Liver (tissue), 8 donors: ENCODE measurements at regions not wholly inside any gene's neighbourhood (a gene's known extent, or its start where the extent isn't known, plus 50 kb on each side); places are given as distances from the start of the nearest gene placed in this dataset. TPM values are rescaled to one million over a fixed set of nuclear protein-coding genes. Genes with fewer than 3 reads are reported as not detected.

ENCODE experiments used
- DNase-seq: peaks from one replicate; pipeline ENCODE4 v3.0.0-alpha.2; 2017; ENCODE audit warnings: low spot score
- H3K27ac ChIP-seq, 2 donors: one replicate each; pipeline ENCODE4 v1.7.0; 2013; ENCODE audit warnings: inconsistent platforms in 2 of 2, low read length in 2 of 2, control low read depth in 1 of 2, low read depth in 1 of 2, mild to moderate bottlenecking in 1 of 2
- H3K27me3 ChIP-seq, 4 donors: one replicate each; pipeline versions ENCODE4 v1.6.1 to v1.7.0; 2013; ENCODE audit warnings: low read length in 3 of 4, inconsistent platforms in 1 of 4, mild to moderate bottlenecking in 1 of 4, moderate library complexity in 1 of 4; ENCODE audit not compliant: control insufficient read depth in 4 of 4, insufficient read depth in 4 of 4
- H3K36me3 ChIP-seq, 4 donors: one replicate each; pipeline versions ENCODE4 v1.6.1 to v1.7.0; 2013; ENCODE audit warnings: low read length in 3 of 4, mild to moderate bottlenecking in 3 of 4, low read depth in 1 of 4, moderate library complexity in 1 of 4; ENCODE audit not compliant: control insufficient read depth in 4 of 4, insufficient read depth in 3 of 4
- H3K4me1 ChIP-seq, 4 donors: one replicate each; pipeline versions ENCODE4 v1.6.1 to v1.7.0; 2013; ENCODE audit warnings: low read length in 3 of 4, mild to moderate bottlenecking in 3 of 4, moderate library complexity in 1 of 4; ENCODE audit not compliant: control insufficient read depth in 4 of 4, insufficient read depth in 4 of 4
- H3K4me3 ChIP-seq, 3 donors: one replicate each; pipeline versions ENCODE4 v1.6.1 to v1.7.0; 2013; ENCODE audit warnings: low read length in 3 of 3, control low read depth in 1 of 3, low read depth in 1 of 3, mild to moderate bottlenecking in 1 of 3
- H3K9ac ChIP-seq, 2 donors: one replicate each; pipeline ENCODE4 v1.7.0; 2013; ENCODE audit warnings: low read length in 2 of 2, mild to moderate bottlenecking in 2 of 2, moderate library complexity in 2 of 2, control low read depth in 1 of 2, low read depth in 1 of 2
- H3K9me3 ChIP-seq, 4 donors: one replicate each; pipeline versions ENCODE4 v1.6.1 to v1.7.0; 2013; ENCODE audit warnings: low read length in 3 of 4; ENCODE audit not compliant: control insufficient read depth in 4 of 4
- FOXA1 ChIP-seq: IDR thresholded peaks from 2 replicates; pipeline ENCODE4 v1.6.1; 2016; ENCODE audit warnings: antibody characterized with exemption
- FOXA2 ChIP-seq: IDR thresholded peaks from 2 replicates; pipeline ENCODE4 v1.6.1; 2016; ENCODE audit warnings: antibody characterized with exemption
- YY1 ChIP-seq: IDR thresholded peaks from 2 replicates; pipeline ENCODE4 v1.6.1; 2016; ENCODE audit warnings: antibody characterized with exemption, mild to moderate bottlenecking
- WGBS: extraction: QIAGEN DNeasy Blood & Tissue Kit; methylation state at CpG from one replicate; pipeline ENCODE4 v1.1.7; 2013; 5-methylcytosine and 5-hydroxymethylcytosine counted together
- small RNA-seq: library from RNA; depleted of rRNA; stranded (forward); fragments of <200 nt; gene quantifications from one replicate; pipeline ENCODE3, GENCODE V24; 2014
- TF ChIP-seq, protein P1 (sequence below): IDR thresholded peaks from 2 replicates; pipeline ENCODE4 v1.6.1; 2016; ENCODE audit warnings: antibody characterized with exemption
- donor health status: healthy.
- donor health status: healthy.
- donor health status: healthy.
- donor health status: healthy.

GRCh38 chr7:121446526-121446925 is 50.4 kb upstream of the FAM3C start:
- Histone ChIP-seq H3K9ac (no peak overlapping the region), H3K36me3 (no peaks in the 10 kb centered on the region), H3K27ac (no peak overlapping the region), H3K9me3 (no peaks in the 10 kb centered on the region), H3K27me3 (no peaks in the 10 kb centered on the region), H3K4me3 (no peak overlapping the region), H3K4me1 (no peaks in the 10 kb centered on the region)
- 85% methylated on average over 5 of the region's 5 CpGs for WGBS
- DNase-seq = no peak
- no peak for TF ChIP-seq FOXA2
- TF ChIP-seq YY1 = no peak
- no peak for TF ChIP-seq FOXA1
- TF ChIP-seq, protein P1, sequence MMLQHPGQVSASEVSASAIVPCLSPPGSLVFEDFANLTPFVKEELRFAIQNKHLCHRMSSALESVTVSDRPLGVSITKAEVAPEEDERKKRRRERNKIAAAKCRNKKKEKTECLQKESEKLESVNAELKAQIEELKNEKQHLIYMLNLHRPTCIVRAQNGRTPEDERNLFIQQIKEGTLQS = no peak

Small RNAs in the stretch of these regions (small RNA-seq; reads per million reads assigned to genes)
- gene RN7SKP277 = not detected
